NCI-H774 (cell line): ENCODE measurements at regions not wholly inside any gene's neighbourhood (a gene's known extent, or its start where the extent isn't known, plus 50 kb on each side); places are given as distances from the start of the nearest gene placed in this dataset.

ENCODE experiments used
- DNase-seq: peaks from one replicate; lab custom pipeline; 2025; lab: John Stamatoyannopoulos, UW

DNA sequence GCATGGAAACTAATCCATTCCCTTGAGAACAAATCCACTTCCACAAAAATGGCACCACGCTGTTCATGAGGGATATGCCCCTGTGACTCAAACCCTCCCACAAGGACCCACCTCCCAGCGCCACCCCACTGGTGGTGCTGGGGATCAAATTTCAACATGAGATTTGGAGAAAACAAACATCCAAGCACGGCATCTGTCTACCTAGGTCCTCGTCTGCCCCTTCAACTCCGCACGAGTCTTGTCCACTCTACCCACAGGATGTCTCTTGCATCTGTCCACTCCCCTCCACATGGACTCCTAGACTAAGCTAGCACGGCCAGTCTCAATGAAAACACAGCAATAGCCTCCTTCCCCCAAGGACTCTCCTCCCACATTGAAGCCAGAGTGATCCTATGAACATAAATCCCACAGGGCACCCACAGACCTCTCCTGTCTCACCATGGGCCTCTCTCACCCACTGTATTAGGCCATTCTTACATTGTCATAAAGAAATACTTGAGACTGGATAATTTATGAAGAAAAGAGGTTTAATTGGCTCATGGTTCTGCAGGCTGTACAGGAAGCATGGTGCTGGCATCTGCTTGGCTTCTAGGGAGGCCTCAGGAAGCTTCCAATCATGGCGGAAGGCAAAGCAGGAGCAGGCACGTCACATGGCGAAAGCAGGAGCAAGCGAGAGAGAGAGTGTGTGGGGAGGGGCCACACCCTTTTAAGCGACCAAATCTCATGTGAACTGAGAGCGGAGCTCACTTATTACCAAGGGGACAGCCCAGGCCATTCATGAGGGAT is 101.4 kb downstream of the TOMM20 start:
- DNase-seq: no peak

GRCh38 chr1:235025422-235025984 is 103.1 kb downstream of the TOMM20 start:
- DNase-seq: no peak

DNA sequence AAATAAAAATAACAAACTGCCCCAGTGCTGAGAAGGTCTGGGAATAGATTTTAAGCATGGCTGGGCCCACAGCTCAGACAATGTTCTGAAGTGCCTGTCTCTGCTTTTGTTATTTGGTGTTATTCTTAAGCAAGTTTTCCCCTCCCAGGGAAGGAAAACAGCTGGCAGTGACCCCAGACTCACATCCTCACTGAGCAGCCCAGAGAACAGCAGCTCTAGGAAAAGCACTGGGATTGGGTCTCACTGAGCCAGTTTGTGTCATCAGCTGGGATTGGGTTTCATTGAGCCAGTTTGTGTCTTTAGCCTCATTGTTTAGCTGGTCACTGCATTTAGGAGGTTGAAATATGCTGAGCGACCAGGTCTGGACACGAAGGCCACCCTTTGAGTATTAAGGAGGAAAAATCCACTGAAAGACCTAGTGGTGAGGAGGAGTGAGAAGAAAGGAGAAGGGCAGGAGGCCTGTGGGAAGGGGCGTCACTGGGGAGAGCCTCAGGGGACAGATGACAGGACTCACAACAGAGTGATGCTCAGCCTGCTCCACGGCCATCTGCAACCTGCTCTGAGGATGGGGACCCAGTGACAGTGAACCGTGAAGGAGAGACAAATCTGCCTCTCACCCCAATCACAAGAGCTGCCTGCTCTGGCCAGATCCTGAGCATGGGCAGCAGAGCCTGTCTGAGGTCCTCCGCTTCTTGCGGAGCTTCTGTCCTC is 103.8 kb downstream of the TOMM20 start:
- DNase-seq: no peak

- DNase-seq: no peak
Measured at GRCh38 chr1:235023711-235024439, 104.8 kb downstream of the TOMM20 start.

- DNase-seq: no peak
Measured at GRCh38 chr1:235022981-235023710, 105.5 kb downstream of the TOMM20 start.

DNA sequence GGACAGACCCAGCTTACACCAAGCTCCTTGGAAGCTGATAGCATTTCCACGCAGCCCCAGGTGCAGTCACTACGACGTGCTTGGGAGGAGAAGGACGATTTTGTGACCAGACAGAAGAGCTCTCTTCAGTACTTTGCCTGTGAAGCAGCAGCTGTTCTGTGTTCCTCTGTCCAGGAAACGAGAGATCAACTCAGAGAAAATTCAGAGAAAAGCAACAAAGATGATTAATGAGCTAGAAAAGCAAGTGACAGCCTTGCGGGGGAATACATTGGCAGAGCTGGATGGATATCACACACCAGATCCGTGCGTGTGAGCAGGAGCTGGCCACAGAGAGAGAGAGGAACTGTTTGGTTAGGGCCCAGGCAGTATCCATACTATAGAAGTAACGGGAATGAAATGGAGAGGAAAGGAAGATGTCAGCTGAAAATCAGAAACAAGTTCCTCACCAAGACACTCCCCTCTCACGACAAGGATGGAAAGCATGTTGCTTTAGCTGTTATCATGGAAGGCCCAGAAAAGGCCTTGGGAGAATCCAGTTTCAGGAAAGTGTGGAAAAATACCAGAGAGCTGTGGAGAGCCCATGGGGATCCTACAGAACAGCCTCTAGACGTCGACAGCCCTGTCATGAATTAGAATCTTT is 106.2 kb downstream of the TOMM20 start:
- no peak for DNase-seq

- no peak for DNase-seq
Measured at GRCh38 chr1:235021815-235022214, 106.8 kb downstream of the TOMM20 start.

DNA sequence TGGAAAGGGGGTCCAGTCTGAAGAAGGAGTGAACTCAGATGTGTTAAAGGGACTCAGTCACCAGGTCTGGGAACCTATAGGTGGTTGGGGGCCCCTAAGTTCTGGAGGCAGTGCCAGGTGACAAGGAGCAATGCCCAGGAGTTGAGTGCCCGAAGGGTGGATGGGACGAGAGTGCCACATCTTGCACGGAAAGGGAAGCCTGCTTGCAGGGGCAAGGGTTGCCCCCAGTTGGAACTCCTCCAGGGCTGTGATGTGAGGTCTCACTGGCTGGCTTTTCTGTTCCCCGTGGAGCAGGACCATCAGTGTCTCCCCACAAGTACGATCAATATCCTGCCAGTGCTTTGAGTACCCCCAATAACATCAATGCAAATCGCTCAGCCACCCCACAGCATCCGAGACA is 107.3 kb downstream of the TOMM20 start:
- DNase-seq: no peak

DNA sequence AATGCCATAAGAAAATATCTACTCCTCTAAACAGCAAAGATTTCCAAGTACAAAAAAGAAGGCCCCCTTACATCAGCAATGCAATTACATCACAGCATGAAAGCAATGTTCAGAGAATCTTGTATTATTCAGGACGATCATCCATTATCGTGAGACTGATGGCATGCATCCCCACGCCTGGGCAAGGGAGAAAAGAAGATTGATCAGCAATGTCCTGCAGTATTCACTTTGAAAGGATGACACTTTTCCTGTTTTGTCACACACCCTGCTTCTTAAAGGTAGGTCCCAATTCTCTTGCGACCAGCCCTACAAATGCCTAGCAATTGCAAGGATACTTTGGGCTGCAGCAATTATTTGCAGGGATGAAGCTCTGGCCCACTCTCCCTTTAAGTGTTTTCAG is 108.7 kb downstream of the TOMM20 start:
- no peak for DNase-seq

GRCh38 chr1:235019471-235019870 is 109.2 kb downstream of the TOMM20 start:
- no peak for DNase-seq

DNA sequence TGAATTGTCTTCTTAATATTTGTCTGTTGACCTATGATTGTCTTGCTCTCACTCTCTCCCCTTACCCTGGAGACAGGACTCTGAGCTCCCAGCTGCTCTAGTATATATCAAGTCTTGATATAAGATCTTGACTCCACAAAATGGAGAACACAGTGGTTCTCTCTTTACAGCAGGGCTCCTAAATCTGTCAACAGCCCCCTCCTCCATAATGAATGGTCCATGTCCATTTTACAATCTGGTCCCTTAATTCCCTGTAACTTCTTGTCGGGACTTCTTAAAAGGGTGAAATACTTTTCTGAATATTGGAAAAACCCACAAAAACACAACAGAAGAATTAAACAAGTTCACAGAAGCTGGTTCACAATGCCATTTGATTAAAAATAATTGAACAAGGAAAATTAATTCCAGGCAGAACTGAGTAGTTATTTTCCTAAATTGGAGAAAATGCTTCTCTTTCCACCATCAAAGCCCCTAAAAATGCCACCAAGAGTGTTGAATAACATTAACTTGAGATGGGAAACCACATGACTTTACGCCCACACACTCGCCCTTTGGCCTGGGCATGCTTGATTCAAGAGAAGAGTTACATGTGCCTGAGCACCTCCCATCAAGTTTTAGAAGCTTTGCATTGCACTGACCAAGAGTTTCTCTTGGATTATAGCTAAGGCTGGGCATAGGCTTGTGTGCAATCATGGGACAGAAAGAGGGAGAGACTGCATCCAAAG is 109.8 kb downstream of the TOMM20 start:
- DNase-seq: no peak

GRCh38 chr1:235018161-235018560 is 110.5 kb downstream of the TOMM20 start:
- no peak for DNase-seq

- no peak for DNase-seq
Measured at GRCh38 chr1:235017719-235018118, 110.9 kb downstream of the TOMM20 start.

GRCh38 chr1:235017191-235017590 is 111.4 kb downstream of the TOMM20 start:
- DNase-seq: no peak

DNA sequence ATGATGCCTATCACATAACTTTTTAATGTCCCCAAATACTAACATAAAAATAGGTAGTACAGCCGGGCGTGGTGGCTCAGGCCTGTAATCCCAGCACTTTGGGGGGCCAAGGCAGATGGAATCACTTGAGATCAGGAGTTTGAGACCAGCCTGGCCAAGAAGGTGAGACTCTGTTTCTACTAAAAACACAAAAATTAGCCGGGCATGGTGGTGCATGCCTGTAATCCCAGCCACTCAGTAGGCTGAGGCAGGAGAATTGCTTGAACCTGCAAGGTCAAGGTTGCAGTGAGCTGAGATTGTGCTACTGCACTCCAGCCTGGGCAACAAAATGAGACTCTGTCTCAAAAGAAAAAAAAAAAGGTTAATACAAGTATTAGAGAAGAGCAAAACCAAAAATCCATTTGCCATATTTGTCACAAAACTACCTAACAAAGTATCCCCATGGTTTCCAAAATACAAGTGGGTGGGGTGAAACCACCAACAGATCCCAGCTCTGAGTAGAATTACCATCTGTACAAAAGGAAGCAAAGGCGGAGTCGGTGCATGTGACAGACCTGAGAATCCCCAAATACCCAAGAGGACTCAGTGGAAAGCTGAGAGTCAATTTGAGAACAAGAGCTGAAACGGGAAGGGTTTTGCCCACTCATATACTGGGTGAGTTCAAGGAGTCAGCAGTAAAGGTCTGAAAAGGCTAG is 113.2 kb downstream of the TOMM20 start:
- DNase-seq: no peak

DNA sequence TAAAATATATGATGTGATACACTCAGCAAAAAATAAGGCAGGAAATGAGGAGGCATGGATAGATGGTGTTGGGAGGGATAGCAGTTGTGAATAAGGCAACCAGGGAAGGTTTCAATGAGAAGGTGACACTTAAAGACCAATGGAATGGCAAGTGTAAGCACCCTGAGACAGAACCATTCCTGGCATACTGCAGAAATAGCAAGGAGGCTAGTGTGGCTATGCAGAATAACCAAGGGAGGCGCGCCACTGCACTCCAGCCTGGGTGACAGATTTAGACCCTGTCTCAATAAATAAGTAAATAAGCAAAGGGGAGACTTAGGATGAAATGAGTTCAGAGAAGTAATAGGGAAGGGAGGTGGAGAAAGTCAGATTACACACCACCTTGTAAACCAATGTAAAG is 113.9 kb downstream of the TOMM20 start:
- no peak for DNase-seq

DNA sequence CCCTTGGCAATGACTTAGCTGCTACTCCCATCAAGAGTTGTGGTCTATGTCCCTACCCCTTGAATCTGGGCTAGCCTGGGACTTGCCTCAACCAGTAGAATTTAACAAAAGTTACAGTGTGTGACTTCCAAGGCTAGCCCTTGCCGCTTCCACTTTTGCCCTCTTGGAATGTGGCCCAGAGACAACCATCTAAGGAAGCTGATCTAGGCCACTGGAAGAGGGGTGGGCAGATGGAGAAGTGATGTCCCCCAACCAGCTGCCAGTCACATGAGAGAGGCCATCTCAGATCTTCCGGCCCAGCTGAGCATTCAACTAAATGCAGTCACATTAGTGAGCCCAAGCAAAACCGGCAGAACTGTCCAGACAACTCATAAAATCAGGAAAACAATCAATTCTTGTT is 115.1 kb downstream of the TOMM20 start:
- DNase-seq: no peak

DNA sequence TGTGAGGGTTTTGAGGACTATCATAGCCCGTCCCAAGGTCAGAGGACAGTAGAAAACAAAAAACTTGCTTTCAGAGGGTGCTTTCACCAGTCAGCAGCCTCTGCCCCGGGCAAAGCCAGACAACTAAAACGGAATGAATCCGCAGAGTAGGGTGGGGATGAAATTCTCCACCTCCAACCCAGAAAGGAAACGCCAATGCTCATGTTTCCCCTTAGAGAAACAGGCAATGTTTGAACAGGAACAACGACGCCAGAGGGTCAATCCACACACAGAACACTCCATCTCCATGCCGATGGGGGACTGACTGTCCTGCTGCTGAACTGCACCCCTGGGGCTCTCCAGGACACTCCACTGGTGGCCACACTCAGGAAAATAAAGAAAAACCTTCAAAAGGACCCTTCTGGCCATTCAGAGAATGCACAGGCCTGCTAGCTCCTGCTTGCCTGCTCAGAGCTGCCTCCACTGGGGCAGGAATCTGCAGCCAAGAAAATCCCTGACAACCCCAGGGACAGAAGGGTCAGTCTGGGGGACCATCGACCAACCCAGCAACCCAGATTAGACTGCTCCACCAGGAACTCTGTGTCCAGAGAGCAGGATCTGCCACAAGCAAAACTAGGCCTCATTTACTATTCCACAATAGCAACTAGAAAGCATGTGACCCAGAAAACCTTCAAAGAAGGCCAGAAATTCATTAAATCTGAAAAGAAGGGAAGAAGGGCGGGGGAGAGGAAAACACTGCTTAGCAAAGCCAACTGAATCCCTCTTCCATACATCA is 116.0 kb downstream of the TOMM20 start:
- DNase-seq: no peak
